IMR-90 (cell line): ENCODE measurements at regions not wholly inside any gene's neighbourhood (a gene's known extent, or its start where the extent isn't known, plus 50 kb on each side); places are given as distances from the start of the nearest gene placed in this dataset.
"Not testable (repeated sequence)": the region's sequence is repeated elsewhere in the genome, so short reads cannot be mapped to it uniquely, and the experiment has no call there.

Experiments used
- BHLHE40 ChIP-seq: fragments of 150-350 bp; IDR thresholded peaks from 2 replicates; pipeline ENCODE4 v1.6.1; 2016; ENCODE audit warnings: mild to moderate bottlenecking, low read depth, low read length
- CHD1 ChIP-seq: IDR thresholded peaks from 2 replicates; pipeline ENCODE4 v1.6.1; 2012; ENCODE audit warnings: low read depth, low read length, improper control_type of control experiment
- CTCF ChIP-seq: conservative IDR thresholded peaks from 2 replicates; pipeline ENCODE4 v1.5.1; 2012; ENCODE audit warnings: mild to moderate bottlenecking, low read depth, low read length, improper control_type of control experiment
- ELK1 ChIP-seq: fragments of 150-350 bp; IDR thresholded peaks from 2 replicates; pipeline ENCODE4 v1.6.1; 2016; ENCODE audit warnings: low read depth, mild to moderate bottlenecking, low read length, moderate library complexity, borderline replicate concordance
- FOS ChIP-seq: fragments of 150-350 bp; IDR thresholded peaks from 2 replicates; pipeline ENCODE4 v1.6.1; 2016; ENCODE audit warnings: low read depth, low read length
- MXI1 ChIP-seq: IDR thresholded peaks from 2 replicates; pipeline ENCODE4 v1.6.1; 2012; ENCODE audit warnings: low read depth, mild to moderate bottlenecking, low read length, moderate library complexity, borderline replicate concordance
- POLR2A ChIP-seq: IDR thresholded peaks from 2 replicates; pipeline ENCODE4 v1.6.1; 2012; ENCODE audit warnings: mild to moderate bottlenecking, low read depth, low read length
- RAD21 ChIP-seq: IDR thresholded peaks from 2 replicates; pipeline ENCODE4 v1.6.1; 2012; ENCODE audit warnings: low read length, improper control_type of control experiment
- RCOR1 ChIP-seq: IDR thresholded peaks from 2 replicates; pipeline ENCODE4 v1.6.1; 2012; ENCODE audit warnings: mild to moderate bottlenecking, low read length, improper control_type of control experiment; ENCODE audit not compliant: insufficient replicate concordance
- RFX5 ChIP-seq: IDR thresholded peaks from 2 replicates; pipeline ENCODE4 v1.8.0; 2012; ENCODE audit warnings: low read depth, mild to moderate bottlenecking, low read length, moderate library complexity

- not testable (repeated sequence) for TF ChIP-seq BHLHE40, CTCF, RAD21, POLR2A, MXI1, RCOR1, RFX5, ELK1, CHD1, FOS
Observed at GRCh38 chr12:5290368-5290767, 141.5 kb upstream of the NTF3 start.
